ENCODE measurements at regions not wholly inside any gene's neighbourhood (a gene's known extent, or its start where the extent isn't known, plus 50 kb on each side); places are given as distances from the start of the nearest gene placed in this dataset.

DNA sequence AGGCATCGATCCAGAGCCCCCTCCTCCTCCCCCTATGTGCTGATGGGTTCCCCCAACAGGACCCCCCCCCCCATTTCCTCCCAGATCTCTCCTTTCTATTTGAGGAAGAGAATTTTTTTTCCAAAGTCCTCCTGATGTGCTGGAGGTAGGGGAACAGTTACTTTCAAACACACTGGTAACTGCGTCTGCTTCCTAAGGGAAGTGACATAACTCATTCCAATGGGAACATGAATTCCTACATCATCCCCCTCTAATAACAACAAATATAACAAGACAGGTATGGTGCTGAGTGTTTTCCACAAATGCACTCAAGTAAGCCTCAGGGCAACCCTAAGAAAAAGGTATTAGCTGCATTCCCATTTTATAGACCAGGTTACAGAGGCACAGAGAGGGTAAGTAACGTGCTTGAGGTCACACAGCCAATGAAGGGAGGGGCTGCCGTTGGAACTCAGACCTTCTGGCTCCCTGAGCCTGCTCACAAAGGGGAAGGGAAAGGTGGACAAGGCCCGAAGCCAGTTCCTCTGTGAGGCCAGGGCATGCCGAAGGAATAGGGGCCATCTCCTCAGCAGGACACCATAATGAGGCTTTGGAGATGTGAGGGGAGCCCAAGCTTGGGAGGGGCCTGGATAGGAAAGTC, 121.1 kb upstream of the NCOR2 start:
- TF ChIP-seq NFE2L2 (conservative IDR thresholded peaks at IDR 0.05; ENCODE audit: low read length): no peak
- TF ChIP-seq, protein P1, sequence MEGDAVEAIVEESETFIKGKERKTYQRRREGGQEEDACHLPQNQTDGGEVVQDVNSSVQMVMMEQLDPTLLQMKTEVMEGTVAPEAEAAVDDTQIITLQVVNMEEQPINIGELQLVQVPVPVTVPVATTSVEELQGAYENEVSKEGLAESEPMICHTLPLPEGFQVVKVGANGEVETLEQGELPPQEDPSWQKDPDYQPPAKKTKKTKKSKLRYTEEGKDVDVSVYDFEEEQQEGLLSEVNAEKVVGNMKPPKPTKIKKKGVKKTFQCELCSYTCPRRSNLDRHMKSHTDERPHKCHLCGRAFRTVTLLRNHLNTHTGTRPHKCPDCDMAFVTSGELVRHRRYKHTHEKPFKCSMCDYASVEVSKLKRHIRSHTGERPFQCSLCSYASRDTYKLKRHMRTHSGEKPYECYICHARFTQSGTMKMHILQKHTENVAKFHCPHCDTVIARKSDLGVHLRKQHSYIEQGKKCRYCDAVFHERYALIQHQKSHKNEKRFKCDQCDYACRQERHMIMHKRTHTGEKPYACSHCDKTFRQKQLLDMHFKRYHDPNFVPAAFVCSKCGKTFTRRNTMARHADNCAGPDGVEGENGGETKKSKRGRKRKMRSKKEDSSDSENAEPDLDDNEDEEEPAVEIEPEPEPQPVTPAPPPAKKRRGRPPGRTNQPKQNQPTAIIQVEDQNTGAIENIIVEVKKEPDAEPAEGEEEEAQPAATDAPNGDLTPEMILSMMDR (IDR thresholded peaks at IDR 0.05): no peak
- TF ChIP-seq, protein P2, sequence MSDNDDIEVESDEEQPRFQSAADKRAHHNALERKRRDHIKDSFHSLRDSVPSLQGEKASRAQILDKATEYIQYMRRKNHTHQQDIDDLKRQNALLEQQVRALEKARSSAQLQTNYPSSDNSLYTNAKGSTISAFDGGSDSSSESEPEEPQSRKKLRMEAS (IDR thresholded peaks at IDR 0.05): no peak

All from A549 (cell line).